Endothelial cell of umbilical vein (primary cell): ENCODE measurements at regions not wholly inside any gene's neighbourhood (a gene's known extent, or its start where the extent isn't known, plus 50 kb on each side); places are given as distances from the start of the nearest gene placed in this dataset.

Source experiments
- BruUV-seq: library from RNA; stranded (reverse); fragments of 400-500 nt; replicated peaks from 2 replicates; lab custom pipeline; 2021; lab: Mats Ljungman, UMichigan
- CTCF ChIA-PET: fragments of 300-600, 350-600 bp; sonication (Branson Sonifier 250); formaldehyde crosslinking; loops from one replicate; lab custom pipeline; 2021; ENCODE audit warnings: antibody characterized with exemption, inconsistent platforms; lab: Charles Lee
- POLR2A ChIA-PET: fragments of 300-600, 350-600 bp; sonication (Branson Sonifier 250); formaldehyde crosslinking; loops from one replicate; lab custom pipeline; 2021; ENCODE audit warnings: antibody characterized with exemption, inconsistent platforms; lab: Charles Lee
- DNase-seq: peaks from one replicate; pipeline ENCODE4 v3.0.0-alpha.2; 2011; ENCODE audit warnings: low read depth, low spot score
- FAIRE-seq: peaks from 2 replicates; lab custom pipeline; 2011; peaks lifted over from hg19 to GRCh38; lab: Jason Lieb, UNC
- H2AFZ ChIP-seq: 2 replicates; pipeline ENCODE4 v1.6.0; 2012; ENCODE audit warnings: low read depth, low read length, control low read depth, inconsistent platforms
- H3K27ac ChIP-seq: 2 replicates; pipeline ENCODE4 v1.5.1; 2011; ENCODE audit warnings: low read depth, mild to moderate bottlenecking, control low read depth, low read length, moderate library complexity; ENCODE audit not compliant: insufficient read depth
- H3K27me3 ChIP-seq, 2 experiments: 2 replicates each; pipeline versions ENCODE4 v1.6.0 to v1.6.1; 2011; ENCODE audit warnings: low read length in 2 of 2, mixed read lengths in 1 of 2; ENCODE audit not compliant: control insufficient read depth in 2 of 2, insufficient read depth in 2 of 2
- H3K36me3 ChIP-seq, 2 experiments: 2 replicates in 1 of 2; 3 replicates in 1 of 2; pipeline ENCODE4 v1.5.1; 2011; ENCODE audit warnings: low read length in 2 of 2, mild to moderate bottlenecking in 1 of 2, moderate library complexity in 1 of 2; ENCODE audit not compliant: control insufficient read depth in 2 of 2, insufficient read depth in 2 of 2; ENCODE audit errors: extremely low read depth in 1 of 2
- H3K4me1 ChIP-seq: 3 replicates; pipeline ENCODE4 v1.5.1; 2011; ENCODE audit warnings: mild to moderate bottlenecking, low read length; ENCODE audit not compliant: control insufficient read depth, insufficient read depth; ENCODE audit errors: extremely low read depth
- H3K4me2 ChIP-seq: 2 replicates; pipeline ENCODE4 v1.6.1; 2011; ENCODE audit warnings: low read length, control low read depth, mixed read lengths; ENCODE audit not compliant: insufficient read depth
- H3K4me3 ChIP-seq, 3 experiments: fragments of 200-600 bp in 1 of 3; sonication (generic), shearing (Covaris generic) in 1 of 3; replicated peaks in 1 of 3; 2 replicates each; pipeline ENCODE4 v1.5.1; 2011 to 2016; ENCODE audit warnings: control low read depth in 3 of 3, low read length in 3 of 3, mild to moderate bottlenecking in 2 of 3, inconsistent platforms in 1 of 3, low read depth in 1 of 3, moderate library complexity in 1 of 3; ENCODE audit not compliant: insufficient read depth in 1 of 3
- H3K79me2 ChIP-seq: 2 replicates; pipeline ENCODE4 v1.6.0; 2012; ENCODE audit warnings: low read length, inconsistent platforms; ENCODE audit not compliant: control insufficient read depth, insufficient read depth
- H3K9ac ChIP-seq: replicated peaks from 2 replicates; pipeline ENCODE3; 2011; ENCODE audit warnings: low read length, control low read depth; ENCODE audit not compliant: insufficient read depth; ENCODE audit errors: extremely low read depth
- H3K9me1 ChIP-seq: replicated peaks from 3 replicates; pipeline ENCODE4 v1.6.0; 2011; ENCODE audit warnings: mild to moderate bottlenecking, low read length; ENCODE audit not compliant: control insufficient read depth, insufficient read depth; ENCODE audit errors: extremely low read depth
- H3K9me3 ChIP-seq: replicated peaks from 2 replicates; pipeline ENCODE4 v1.5.1; 2012; ENCODE audit warnings: low read length, inconsistent platforms; ENCODE audit not compliant: control insufficient read depth, insufficient read depth
- H4K20me1 ChIP-seq: replicated peaks from 2 replicates; pipeline ENCODE3; 2011; ENCODE audit warnings: mild to moderate bottlenecking, low read length; ENCODE audit not compliant: control insufficient read depth, insufficient read depth; ENCODE audit errors: extremely low read depth
- CTCF ChIP-seq, 2 donors: IDR thresholded peaks; 1 replicate in 1 of 2; 2 replicates in 1 of 2; pipeline ENCODE4 v1.5.1; 2011; ENCODE audit warnings: low read length in 2 of 2, mild to moderate bottlenecking in 2 of 2, moderate library complexity in 2 of 2, control low read depth in 1 of 2, inconsistent platforms in 1 of 2, low read depth in 1 of 2; ENCODE audit not compliant: insufficient read depth in 1 of 2; ENCODE audit errors: extremely low read depth in 1 of 2
- EZH2 ChIP-seq: IDR thresholded peaks from 2 replicates; pipeline ENCODE4 v1.6.1; 2012; ENCODE audit warnings: borderline replicate concordance, low read depth, mild to moderate bottlenecking, moderate library complexity, low read length, inconsistent platforms; ENCODE audit not compliant: severe bottlenecking
- FOS ChIP-seq: IDR thresholded peaks from 2 replicates; pipeline ENCODE4 v1.6.1; 2011; ENCODE audit warnings: mild to moderate bottlenecking, low read length, moderate library complexity, borderline replicate concordance; ENCODE audit not compliant: insufficient read depth
- GATA2 ChIP-seq: IDR thresholded peaks from 2 replicates; pipeline ENCODE4 v1.7.0; 2011; ENCODE audit warnings: low read depth, mild to moderate bottlenecking, moderate library complexity, mixed read lengths, low read length; ENCODE audit not compliant: insufficient read length, insufficient read depth
- JUN ChIP-seq: IDR thresholded peaks from 2 replicates; pipeline ENCODE4 v1.6.1; 2011; ENCODE audit warnings: borderline replicate concordance, low read depth; ENCODE audit not compliant: insufficient read length, insufficient read depth
- MYC ChIP-seq: IDR thresholded peaks from one replicate; pipeline ENCODE4 v1.6.1; 2011; ENCODE audit warnings: mild to moderate bottlenecking, low read depth, low read length
- POLR2A ChIP-seq: IDR thresholded peaks from 2 replicates; pipeline ENCODE4 v1.6.1; 2012; ENCODE audit warnings: low read depth, mild to moderate bottlenecking, control low read depth, low read length
- POLR2AphosphoS5 ChIP-seq: IDR thresholded peaks from 2 replicates; pipeline ENCODE4 v1.6.1; 2012; ENCODE audit warnings: low read depth, mild to moderate bottlenecking, control low read depth, low read length, moderate library complexity; ENCODE audit not compliant: insufficient read depth
- dilution Hi-C: fragments of 300-500 bp; cut with MboI; formaldehyde crosslinking; loops from one replicate; pipeline ENCODE4 v1.15.0; 2019; ENCODE audit warnings: low sequenced_read_pairs; ENCODE audit not compliant: extremely low pct_ligation_motif_present
- intact Hi-C: fragments of 100-400 bp; cut with micrococcal nuclease; formaldehyde crosslinking; loops from one replicate; pipeline ENCODE4 v1.10.0; 2022
- TF ChIP-seq, protein P1 (sequence below): IDR thresholded peaks from 2 replicates; pipeline ENCODE4 v1.6.1; 2011; ENCODE audit not compliant: insufficient read depth, insufficient read length

GRCh38 chr10:108515821-108516220 lies 1351.3 kb upstream of the SORCS1 start:
- no peaks in the 10 kb centered on the region for H3K36me3 ChIP-seq
- H3K27ac ChIP-seq = no peak overlapping the region
- ChIA-PET POLR2A (no interaction called here), CTCF (no interaction called here)
- no TSS peak for BruUV-seq
- H3K9me1 ChIP-seq = no peaks in the 10 kb centered on the region
- intact Hi-C loops = no loop called here
- dilution Hi-C loops = no loop called here
- H4K20me1 ChIP-seq = no peaks in the 10 kb centered on the region
- H3K4me2 ChIP-seq = no peak overlapping the region
- DNase-seq (no peak), FAIRE-seq (no peak)
- no peaks in the 10 kb centered on the region for H3K79me2 ChIP-seq
- H2AFZ ChIP-seq = no peak overlapping the region
- TF ChIP-seq JUN (no peak), POLR2A (no peak), FOS (no peak)
- no peak overlapping the region for H3K4me3 ChIP-seq
- H3K9ac ChIP-seq = no peak overlapping the region
- no peaks in the 10 kb centered on the region for H3K4me1 ChIP-seq
- H3K27me3 ChIP-seq = no peaks in the 10 kb centered on the region
- H3K9me3 ChIP-seq = no peaks in the 10 kb centered on the region

DNA sequence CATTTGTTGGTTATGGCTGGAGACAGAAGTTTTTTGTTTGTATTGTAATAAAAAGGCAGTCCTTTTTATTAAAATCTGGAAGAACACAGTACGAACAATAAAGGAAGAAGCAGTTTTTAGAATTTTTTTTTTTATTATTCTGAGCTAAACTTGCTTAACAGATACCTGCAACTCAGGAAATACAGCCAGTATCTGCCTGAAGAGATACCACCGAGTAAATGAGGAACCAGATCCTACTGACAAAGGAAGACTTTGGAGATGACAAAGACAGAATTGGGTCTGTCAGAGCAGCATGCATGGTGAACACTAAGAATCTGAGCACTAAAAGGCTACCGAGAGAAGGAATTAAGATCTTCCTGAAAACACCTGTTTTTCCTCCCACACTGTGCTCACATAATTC lies 1335.9 kb upstream of the SORCS1 start:
- Histone ChIP-seq H3K36me3 (no peaks in the 10 kb centered on the region), H3K9me1 (no peaks in the 10 kb centered on the region), H2AFZ (no peak overlapping the region), H3K9ac (no peak overlapping the region), H3K4me3 (no peak overlapping the region), H3K4me2 (no peak overlapping the region), H3K27me3 (no peaks in the 10 kb centered on the region), H3K9me3 (peaks cover 2% of the 10 kb centered on the region), H3K79me2 (no peaks in the 10 kb centered on the region), H4K20me1 (no peaks in the 10 kb centered on the region), H3K27ac (no peak overlapping the region), H3K4me1 (no peaks in the 10 kb centered on the region)
- no peak for FAIRE-seq
- CTCF ChIA-PET = no interaction called here
- POLR2A ChIA-PET = no interaction called here
- dilution Hi-C loops (no loop called here), intact Hi-C loops (no loop called here)
- BruUV-seq = no TSS peak
- DNase-seq = no peak
- no peak for TF ChIP-seq JUN
- no peak for TF ChIP-seq GATA2
- TF ChIP-seq EZH2 = no peak
- TF ChIP-seq POLR2A = no peak
- TF ChIP-seq MYC = no peak
- TF ChIP-seq FOS = no peak
- TF ChIP-seq, protein P1, sequence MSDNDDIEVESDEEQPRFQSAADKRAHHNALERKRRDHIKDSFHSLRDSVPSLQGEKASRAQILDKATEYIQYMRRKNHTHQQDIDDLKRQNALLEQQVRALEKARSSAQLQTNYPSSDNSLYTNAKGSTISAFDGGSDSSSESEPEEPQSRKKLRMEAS = no peak
- TF ChIP-seq CTCF (IDR thresholded peaks at IDR 0.05; ENCODE audit: extremely low read depth in 1 of 2, insufficient read depth in 1 of 2, low read depth in 1 of 2, low read length in 2 of 2) = no peak
- no peak for TF ChIP-seq POLR2AphosphoS5
